ENCODE measurements at regions not wholly inside any gene's neighbourhood (a gene's known extent, or its start where the extent isn't known, plus 50 kb on each side); places are given as distances from the start of the nearest gene placed in this dataset.

GRCh38 chr17:13202835-13203234 is 185.0 kb upstream of the ELAC2 start:
- no peaks in the 10 kb centered on the region for H3K4me1 Mint-ChIP-seq
- H3K27ac Mint-ChIP-seq, result no peak overlapping the region
- peaks cover 2% of the 10 kb centered on the region for H3K9me3 Mint-ChIP-seq
- no peak for DNase-seq
- H3K27me3 Mint-ChIP-seq, result no peaks in the 10 kb centered on the region
- H3K4me3 Mint-ChIP-seq, result no peak overlapping the region
- no peaks in the 10 kb centered on the region for H3K36me3 Mint-ChIP-seq (ENCODE audit: low read depth)
- ChIA-PET POLR2A (no interaction called here), CTCF (no interaction called here)
- ATAC-seq (ENCODE audit: low read depth), result no peak
- intact Hi-C loops (cut with micrococcal nuclease), result no loop called here
- no peak for TF ChIP-seq CTCF (IDR thresholded peaks at IDR 0.05)

- Mint-ChIP-seq H3K4me3 (no peak overlapping the region), H3K36me3 (ENCODE audit: low read depth) (no peaks in the 10 kb centered on the region), H3K4me1 (no peaks in the 10 kb centered on the region), H3K27ac (no peak overlapping the region), H3K9me3 (peaks cover 2% of the 10 kb centered on the region), H3K27me3 (no peaks in the 10 kb centered on the region)
- POLR2A ChIA-PET, result no interaction called here
- ATAC-seq (ENCODE audit: low read depth) (no peak), DNase-seq (no peak)
- intact Hi-C loops (cut with micrococcal nuclease), result no loop called here
- TF ChIP-seq CTCF (IDR thresholded peaks at IDR 0.05), result no peak
- CTCF ChIA-PET, result no interaction called here
Measured at GRCh38 chr17:13200671-13201070, 182.8 kb upstream of the ELAC2 start.

GRCh38 chr17:13199425-13199824 is 181.6 kb upstream of the ELAC2 start:
- intact Hi-C loops (cut with micrococcal nuclease), result no loop called here
- peaks cover 2% of the 10 kb centered on the region for H3K9me3 Mint-ChIP-seq
- no peaks in the 10 kb centered on the region for H3K4me1 Mint-ChIP-seq
- DNase-seq (no peak), ATAC-seq (ENCODE audit: low read depth) (no peak)
- H3K27me3 Mint-ChIP-seq, result no peaks in the 10 kb centered on the region
- no peak for TF ChIP-seq CTCF (IDR thresholded peaks at IDR 0.05)
- H3K36me3 Mint-ChIP-seq (ENCODE audit: low read depth), result no peaks in the 10 kb centered on the region
- no peak overlapping the region for H3K4me3 Mint-ChIP-seq
- POLR2A ChIA-PET, result no interaction called here
- CTCF ChIA-PET, result no interaction called here
- no peak overlapping the region for H3K27ac Mint-ChIP-seq

GRCh38 chr17:13197586-13197985 is 179.8 kb upstream of the ELAC2 start:
- POLR2A ChIA-PET, result no interaction called here
- no peaks in the 10 kb centered on the region for H3K27me3 Mint-ChIP-seq
- no peaks in the 10 kb centered on the region for H3K36me3 Mint-ChIP-seq (ENCODE audit: low read depth)
- H3K4me1 Mint-ChIP-seq, result no peaks in the 10 kb centered on the region
- CTCF ChIA-PET, result no interaction called here
- peaks cover 3% of the 10 kb centered on the region for H3K9me3 Mint-ChIP-seq
- no peak overlapping the region for H3K27ac Mint-ChIP-seq
- intact Hi-C loops (cut with micrococcal nuclease), result no loop called here
- DNase-seq (no peak), ATAC-seq (ENCODE audit: low read depth) (no peak)
- no peak overlapping the region for H3K4me3 Mint-ChIP-seq
- TF ChIP-seq CTCF (IDR thresholded peaks at IDR 0.05), result no peak

GRCh38 chr17:13194887-13195286 is 177.1 kb upstream of the ELAC2 start:
- no peak for TF ChIP-seq CTCF (IDR thresholded peaks at IDR 0.05)
- no peaks in the 10 kb centered on the region for H3K36me3 Mint-ChIP-seq (ENCODE audit: low read depth)
- H3K4me3 Mint-ChIP-seq, result no peak overlapping the region
- ATAC-seq (ENCODE audit: low read depth) (no peak), DNase-seq (no peak)
- ChIA-PET POLR2A (no interaction called here), CTCF (no interaction called here)
- H3K9me3 Mint-ChIP-seq, result peaks cover 9% of the 10 kb centered on the region
- intact Hi-C loops (cut with micrococcal nuclease), result no loop called here
- H3K4me1 Mint-ChIP-seq, result no peaks in the 10 kb centered on the region
- no peak overlapping the region for H3K27ac Mint-ChIP-seq
- no peaks in the 10 kb centered on the region for H3K27me3 Mint-ChIP-seq

Measured in activated B cell treated with CpG ODN at 0.5 μM for 24 hours (primary cell).